Nephron progenitor cell (in vitro differentiated cells): ENCODE measurements at regions not wholly inside any gene's neighbourhood (a gene's known extent, or its start where the extent isn't known, plus 50 kb on each side); places are given as distances from the start of the nearest gene placed in this dataset.

ENCODE experiments used
- DNase-seq: peaks from one replicate; pipeline ENCODE4 v3.0.0; 2021
- H3K27ac Mint-ChIP-seq: 2 replicates; pipeline ENCODE4 v1.8.0; 2021; ENCODE audit warnings: mild to moderate bottlenecking, moderate library complexity, mixed read lengths
- H3K27me3 Mint-ChIP-seq: 2 replicates; pipeline ENCODE4 v1.8.0; 2021; ENCODE audit warnings: mild to moderate bottlenecking, low read depth, mixed read lengths; ENCODE audit not compliant: poor library complexity
- H3K36me3 Mint-ChIP-seq: 2 replicates; pipeline ENCODE4 v1.8.0; 2021; ENCODE audit warnings: low read depth, mixed read lengths
- H3K4me1 Mint-ChIP-seq: 2 replicates; pipeline ENCODE4 v1.8.0; 2021; ENCODE audit warnings: mixed read lengths
- H3K4me3 Mint-ChIP-seq: 2 replicates; pipeline ENCODE4 v1.8.0; 2021; ENCODE audit warnings: mild to moderate bottlenecking, moderate library complexity, mixed read lengths
- H3K9me3 Mint-ChIP-seq: 2 replicates; pipeline ENCODE4 v1.8.0; 2021; ENCODE audit warnings: mild to moderate bottlenecking, moderate library complexity, mixed read lengths
- TF ChIP-seq, protein P1 (sequence below): fragments of 200-600 bp; sonication (generic); IDR thresholded peaks from 2 replicates; pipeline ENCODE4 v1.5.0; 2021; ENCODE audit warnings: antibody characterized with exemption

DNA sequence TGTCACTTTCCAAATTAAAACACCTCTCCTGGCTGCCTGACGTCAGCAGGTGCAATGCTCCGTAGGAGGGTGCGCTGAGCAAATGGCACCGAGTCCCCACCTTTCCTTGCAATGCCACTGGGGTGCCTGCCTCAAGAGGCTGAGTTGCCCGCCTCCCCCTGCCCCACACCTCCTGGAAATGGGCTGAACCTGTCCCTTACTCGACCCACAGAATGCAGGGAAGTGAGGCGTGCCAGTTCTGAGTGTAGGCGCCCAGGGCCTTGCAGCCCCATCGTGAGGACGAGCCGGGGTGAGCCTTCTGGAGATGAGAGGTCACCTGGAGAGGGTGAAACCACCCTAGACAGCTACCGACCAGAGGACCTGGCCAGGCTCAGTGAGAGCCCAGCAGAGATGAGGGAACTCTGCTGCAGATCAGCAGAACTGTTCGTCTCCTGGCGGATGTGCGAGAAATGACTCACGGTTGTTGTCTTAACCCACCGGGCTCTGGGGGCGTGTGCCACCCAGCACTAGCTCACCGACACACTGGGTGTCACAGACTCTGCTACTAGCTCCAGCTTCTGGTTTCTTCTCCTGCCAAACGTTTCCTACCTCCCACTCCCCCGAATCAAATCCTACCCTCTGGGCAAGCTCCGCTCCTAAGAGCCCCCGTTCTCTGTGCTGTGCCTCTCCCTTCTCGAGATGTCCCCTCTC is 168.7 kb upstream of the HDAC4 start:
- H3K27ac Mint-ChIP-seq: no peak overlapping the region
- peaks cover 6% of the 10 kb centered on the region for H3K4me1 Mint-ChIP-seq
- H3K9me3 Mint-ChIP-seq: no peaks in the 10 kb centered on the region
- TF ChIP-seq, protein P1, sequence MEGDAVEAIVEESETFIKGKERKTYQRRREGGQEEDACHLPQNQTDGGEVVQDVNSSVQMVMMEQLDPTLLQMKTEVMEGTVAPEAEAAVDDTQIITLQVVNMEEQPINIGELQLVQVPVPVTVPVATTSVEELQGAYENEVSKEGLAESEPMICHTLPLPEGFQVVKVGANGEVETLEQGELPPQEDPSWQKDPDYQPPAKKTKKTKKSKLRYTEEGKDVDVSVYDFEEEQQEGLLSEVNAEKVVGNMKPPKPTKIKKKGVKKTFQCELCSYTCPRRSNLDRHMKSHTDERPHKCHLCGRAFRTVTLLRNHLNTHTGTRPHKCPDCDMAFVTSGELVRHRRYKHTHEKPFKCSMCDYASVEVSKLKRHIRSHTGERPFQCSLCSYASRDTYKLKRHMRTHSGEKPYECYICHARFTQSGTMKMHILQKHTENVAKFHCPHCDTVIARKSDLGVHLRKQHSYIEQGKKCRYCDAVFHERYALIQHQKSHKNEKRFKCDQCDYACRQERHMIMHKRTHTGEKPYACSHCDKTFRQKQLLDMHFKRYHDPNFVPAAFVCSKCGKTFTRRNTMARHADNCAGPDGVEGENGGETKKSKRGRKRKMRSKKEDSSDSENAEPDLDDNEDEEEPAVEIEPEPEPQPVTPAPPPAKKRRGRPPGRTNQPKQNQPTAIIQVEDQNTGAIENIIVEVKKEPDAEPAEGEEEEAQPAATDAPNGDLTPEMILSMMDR: no peak
- no peak overlapping the region for H3K4me3 Mint-ChIP-seq
- H3K36me3 Mint-ChIP-seq: no peaks in the 10 kb centered on the region
- peaks cover 12% of the 10 kb centered on the region for H3K27me3 Mint-ChIP-seq
- no peak for DNase-seq

DNA sequence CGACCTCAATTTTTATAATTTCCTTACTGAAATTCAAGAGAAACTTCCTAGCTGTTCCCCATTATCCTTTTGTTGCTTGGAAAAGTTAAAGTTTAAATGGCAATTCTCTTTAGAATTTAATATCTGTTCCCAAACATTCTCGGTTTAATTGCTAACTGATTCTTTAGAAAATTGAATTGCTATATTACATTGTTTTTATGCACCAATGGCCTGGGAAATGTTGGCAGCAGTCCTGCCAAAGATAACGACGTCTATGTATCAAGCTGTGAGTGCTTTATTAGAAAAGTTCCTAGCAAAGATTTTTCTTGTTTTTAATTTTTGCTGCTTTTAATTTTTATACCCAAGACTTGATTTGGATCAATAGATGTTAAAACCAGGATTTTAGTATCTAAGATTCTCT is 167.8 kb upstream of the HDAC4 start:
- Mint-ChIP-seq H3K9me3 (no peaks in the 10 kb centered on the region), H3K4me1 (peaks cover 6% of the 10 kb centered on the region), H3K4me3 (no peak overlapping the region), H3K36me3 (no peaks in the 10 kb centered on the region), H3K27me3 (peaks cover 12% of the 10 kb centered on the region), H3K27ac (no peak overlapping the region)
- DNase-seq: no peak
- TF ChIP-seq, protein P1: no peak

DNA sequence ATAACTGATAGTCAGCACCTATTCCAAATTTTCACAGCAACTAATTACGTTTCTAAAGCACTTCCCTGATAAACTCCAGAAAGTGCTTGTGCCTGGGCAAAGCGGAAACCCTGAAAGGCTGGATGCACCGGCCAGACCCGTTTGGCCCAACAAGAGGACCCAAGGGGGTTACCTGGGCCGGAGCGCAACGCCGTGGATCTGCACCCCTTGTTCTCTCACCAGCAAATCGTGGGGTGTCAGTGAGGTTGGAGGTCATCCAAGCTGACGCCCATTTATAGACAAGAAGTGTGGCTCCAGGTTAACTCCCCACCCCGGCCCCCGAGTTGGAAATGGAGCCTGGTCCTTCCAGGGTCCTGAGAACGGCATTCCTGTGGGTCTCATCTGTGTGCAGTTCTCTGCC is 167.0 kb upstream of the HDAC4 start:
- Mint-ChIP-seq H3K4me3 (no peak overlapping the region), H3K36me3 (no peaks in the 10 kb centered on the region), H3K27me3 (peaks cover 13% of the 10 kb centered on the region), H3K27ac (no peak overlapping the region), H3K4me1 (peaks cover 10% of the 10 kb centered on the region), H3K9me3 (no peaks in the 10 kb centered on the region)
- TF ChIP-seq, protein P1: no peak
- no peak for DNase-seq

DNA sequence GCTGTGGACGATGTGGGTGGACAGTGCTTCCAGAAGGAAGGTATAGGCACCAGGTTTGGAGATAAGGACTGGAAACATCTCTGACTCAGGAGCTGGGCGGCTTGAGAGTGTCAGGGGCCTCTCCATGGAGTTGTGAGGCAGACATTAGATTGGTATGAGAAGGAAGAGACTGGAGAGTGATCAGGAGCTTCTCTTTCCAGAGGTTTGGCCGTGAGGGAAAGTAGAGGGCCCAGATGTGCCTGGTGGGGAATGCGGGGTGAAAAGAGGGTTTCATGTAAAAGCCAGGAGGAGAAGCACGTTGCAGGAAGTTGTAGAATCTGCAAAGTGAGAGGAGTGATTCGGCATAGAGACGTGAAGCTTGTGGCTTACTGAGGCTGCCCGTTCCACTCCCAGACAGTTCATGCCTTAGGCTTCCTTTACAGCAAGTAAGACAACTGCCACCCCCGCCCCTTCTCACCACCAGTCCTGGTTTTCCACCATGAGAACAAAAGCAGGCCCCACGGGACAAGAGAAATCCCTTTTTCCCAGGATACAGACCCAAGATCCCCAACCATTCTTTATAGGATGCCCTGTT is 166.3 kb upstream of the HDAC4 start:
- DNase-seq: no peak
- no peak overlapping the region for H3K4me3 Mint-ChIP-seq
- no peaks in the 10 kb centered on the region for H3K36me3 Mint-ChIP-seq
- peaks cover 7% of the 10 kb centered on the region for H3K27me3 Mint-ChIP-seq
- TF ChIP-seq, protein P1: no peak
- H3K4me1 Mint-ChIP-seq: peaks cover 11% of the 10 kb centered on the region
- no peak overlapping the region for H3K27ac Mint-ChIP-seq
- H3K9me3 Mint-ChIP-seq: no peaks in the 10 kb centered on the region

DNA sequence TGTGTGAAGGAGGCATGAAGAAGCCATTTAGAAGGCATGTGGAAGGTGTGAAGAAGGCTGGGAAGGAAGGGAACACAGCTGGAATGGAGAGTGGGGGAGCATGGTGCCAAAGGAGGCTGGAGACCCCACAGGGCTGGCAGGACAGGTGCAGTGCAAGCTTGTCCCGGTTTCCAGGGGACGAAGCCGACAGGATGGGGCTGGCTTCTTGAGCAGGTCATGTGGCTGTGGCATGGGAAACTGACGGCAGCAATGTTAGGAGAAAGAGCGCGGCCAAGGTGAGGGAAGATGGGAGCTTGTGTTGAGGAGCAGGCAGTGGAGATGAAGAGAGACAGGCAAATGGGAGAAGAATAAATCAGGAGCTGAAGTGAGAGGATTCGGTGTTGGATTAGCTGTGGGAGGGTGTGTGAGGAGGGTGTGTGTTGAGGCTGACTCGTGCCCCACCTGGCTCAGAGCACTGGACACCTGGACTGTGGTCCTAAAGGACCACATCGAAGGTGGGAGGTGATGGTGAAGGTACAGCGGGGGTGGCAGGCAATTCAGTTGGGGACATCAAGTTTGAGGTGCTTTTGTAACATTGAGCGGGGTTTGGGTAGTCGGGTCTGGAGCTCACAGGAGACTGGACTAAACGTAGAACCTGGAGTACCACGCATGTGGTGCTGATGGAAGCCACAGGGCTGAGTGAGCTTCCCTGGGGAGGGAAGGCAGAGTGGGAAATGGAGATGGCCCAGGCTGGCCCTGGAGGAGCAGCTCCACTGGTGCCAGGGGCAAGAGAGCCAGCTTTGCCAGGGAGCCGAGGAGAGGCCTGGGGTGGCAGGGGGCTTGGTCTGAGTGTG is 165.6 kb upstream of the HDAC4 start:
- no peaks in the 10 kb centered on the region for H3K36me3 Mint-ChIP-seq

More for the DNA sequence above, 165.6 kb upstream of the HDAC4 start:
- no peak for DNase-seq
- TF ChIP-seq, protein P1: no peak
- Mint-ChIP-seq H3K27ac (no peak overlapping the region), H3K9me3 (no peaks in the 10 kb centered on the region), H3K4me3 (no peak overlapping the region), H3K4me1 (peaks cover 11% of the 10 kb centered on the region), H3K27me3 (peaks cover 8% of the 10 kb centered on the region)
